ENCODE measurements at regions not wholly inside any gene's neighbourhood (a gene's known extent, or its start where the extent isn't known, plus 50 kb on each side); places are given as distances from the start of the nearest gene placed in this dataset.
"Not testable (repeated sequence)": the region's sequence is repeated elsewhere in the genome, so short reads cannot be mapped to it uniquely, and the experiment has no call there.

DNA sequence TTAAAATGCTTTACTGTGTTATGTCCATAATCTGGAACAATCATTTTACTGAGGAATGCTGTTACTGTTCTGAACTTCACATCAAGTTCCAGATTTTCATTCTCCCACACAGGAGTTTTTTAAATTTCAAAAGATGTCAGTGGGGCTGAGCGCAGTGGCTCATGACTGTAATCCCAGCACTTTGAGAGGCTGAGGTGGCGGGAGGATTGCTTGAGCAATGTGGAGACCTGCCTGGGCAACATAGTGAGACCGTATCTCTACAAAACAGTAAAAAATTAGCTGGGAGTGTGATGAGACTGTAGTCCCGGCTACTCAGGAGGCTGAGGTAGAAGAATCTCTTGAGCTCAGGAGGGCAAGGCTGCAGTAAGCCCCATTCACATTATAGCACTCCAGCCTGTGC is 177.9 kb upstream of the GOLGA6L22 start:
- H3K4me3 Mint-ChIP-seq, H3K27ac Mint-ChIP-seq: not testable (repeated sequence)

DNA sequence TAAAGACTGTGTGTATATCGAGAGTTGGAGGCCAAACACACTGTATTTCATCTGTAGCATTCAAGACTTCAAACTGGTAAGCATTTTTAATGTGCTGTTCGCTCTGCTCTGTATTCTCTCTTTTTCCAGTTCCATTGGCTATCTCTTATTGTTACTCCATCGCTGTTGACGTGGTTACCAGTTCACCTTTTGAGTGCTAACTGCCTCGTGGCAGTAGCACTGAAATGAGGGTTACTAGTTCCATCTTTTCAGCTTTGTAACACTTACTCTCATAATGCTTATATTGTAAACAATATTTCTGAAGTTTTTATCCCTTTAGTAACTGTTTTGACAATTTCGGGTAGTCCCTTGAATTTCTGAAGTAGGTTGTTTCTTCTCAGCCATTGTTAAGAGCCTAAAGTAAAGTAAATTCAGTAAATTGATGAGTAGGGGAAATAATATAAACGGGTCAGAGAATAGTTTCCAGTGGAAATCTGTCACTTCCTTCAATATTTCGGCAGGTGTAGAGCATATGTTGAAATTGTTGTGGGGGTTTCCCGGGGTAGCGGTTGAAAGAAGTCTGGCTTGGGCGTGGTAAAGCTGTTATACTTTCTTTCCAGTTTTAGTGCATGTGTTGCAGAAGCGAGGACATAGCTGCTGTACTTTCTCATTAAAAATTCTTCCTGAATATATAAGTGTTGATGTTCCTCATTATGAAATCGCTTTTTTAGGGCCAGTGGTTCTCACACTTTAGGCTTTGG is 175.7 kb upstream of the GOLGA6L22 start:
- not testable (repeated sequence) for H3K36me3 Mint-ChIP-seq; H3K4me1 Mint-ChIP-seq; H3K27ac Mint-ChIP-seq; H3K9me3 Mint-ChIP-seq; H3K4me3 Mint-ChIP-seq; DNase-seq (ENCODE audit: low spot score in 2 of 2)
- ATAC-seq: peak; percentile 54

More for the DNA sequence above, 177.9 kb upstream of the GOLGA6L22 start:
- not testable (repeated sequence) for H3K9me3 Mint-ChIP-seq; H3K4me1 Mint-ChIP-seq; H3K36me3 Mint-ChIP-seq; ATAC-seq; DNase-seq (ENCODE audit: low spot score in 2 of 2)

DNA sequence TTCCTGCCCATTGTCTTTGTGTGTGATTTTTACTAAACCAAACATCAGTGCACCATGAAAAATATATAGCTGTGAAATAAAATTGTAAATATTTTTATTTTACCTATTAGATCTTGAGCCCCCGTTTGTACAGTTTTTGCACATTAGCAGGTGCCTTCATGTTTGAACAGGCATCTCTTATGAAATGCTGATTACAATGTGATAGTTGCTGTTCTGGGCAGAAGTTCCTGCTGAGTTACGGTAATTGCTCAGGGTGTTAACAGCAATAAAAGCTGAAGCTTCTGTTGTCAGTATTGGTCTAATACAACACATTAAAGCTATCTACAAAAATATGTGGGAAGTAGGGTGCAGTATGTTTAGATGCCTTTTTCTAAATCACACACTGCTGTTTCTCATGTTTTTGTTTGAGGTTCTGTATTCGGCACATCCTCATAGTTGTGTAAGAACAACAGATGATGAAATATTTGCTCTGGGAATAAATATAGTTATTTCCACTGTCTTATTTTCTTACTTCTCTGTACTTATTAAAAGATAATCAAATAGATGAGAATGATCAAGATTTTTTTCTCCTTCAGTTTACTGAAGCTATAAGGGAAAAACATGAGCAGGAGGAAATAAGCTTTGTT is 173.8 kb upstream of the GOLGA6L22 start:
- not testable (repeated sequence) for H3K9me3 Mint-ChIP-seq; H3K4me3 Mint-ChIP-seq; ATAC-seq; H3K36me3 Mint-ChIP-seq; H3K27ac Mint-ChIP-seq; DNase-seq (ENCODE audit: low spot score in 2 of 2); H3K4me1 Mint-ChIP-seq

DNA sequence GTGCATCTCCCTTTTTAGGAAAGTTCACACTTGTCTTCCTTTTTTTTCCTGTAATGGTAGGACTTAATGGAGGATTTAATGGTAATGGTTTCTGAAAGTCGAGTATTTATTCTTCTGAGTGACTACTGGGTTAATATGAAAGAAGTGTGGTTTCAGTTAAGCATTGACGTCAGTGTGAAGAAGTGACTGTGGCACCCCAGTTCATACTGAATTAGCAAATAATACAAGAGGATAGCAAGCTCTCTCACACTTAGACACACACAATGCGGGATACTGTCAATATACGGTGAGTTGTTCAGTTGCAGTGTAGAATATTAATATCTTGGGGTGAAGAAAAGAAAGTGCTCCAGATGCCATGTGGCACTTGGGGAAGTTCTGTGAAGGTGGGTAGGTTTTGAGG is 167.6 kb upstream of the GOLGA6L22 start:
- not testable (repeated sequence) for H3K9me3 Mint-ChIP-seq; H3K27ac Mint-ChIP-seq; H3K4me1 Mint-ChIP-seq; DNase-seq (ENCODE audit: low spot score in 2 of 2); H3K36me3 Mint-ChIP-seq; ATAC-seq; H3K4me3 Mint-ChIP-seq

DNA sequence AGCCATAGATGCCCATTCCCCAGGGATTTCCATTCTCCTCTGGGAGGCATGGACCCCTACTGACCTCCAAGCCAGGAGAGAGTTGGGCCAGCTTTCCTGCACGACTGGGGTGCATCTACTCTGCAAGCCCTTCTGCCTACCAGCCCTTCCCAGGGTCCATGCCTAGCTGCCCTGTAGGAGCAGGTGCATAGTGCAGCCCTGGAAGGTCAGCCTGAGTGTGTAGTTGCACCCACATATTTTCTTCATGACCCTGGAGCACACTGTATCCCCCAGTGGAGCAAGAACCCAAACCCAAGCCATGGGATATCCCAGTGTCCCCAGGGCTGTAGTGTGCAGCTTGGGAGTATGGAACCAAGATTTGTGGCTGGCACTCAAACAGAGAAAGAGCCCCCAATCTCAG is 155.6 kb upstream of the GOLGA6L22 start:
- peak; percentile 24 for ATAC-seq
- H3K4me1 Mint-ChIP-seq: not testable (repeated sequence)

More for the DNA sequence above, 155.6 kb upstream of the GOLGA6L22 start:
- not testable (repeated sequence) for H3K9me3 Mint-ChIP-seq; H3K36me3 Mint-ChIP-seq; H3K27ac Mint-ChIP-seq; DNase-seq (ENCODE audit: low spot score in 2 of 2); H3K4me3 Mint-ChIP-seq

All from stimulated activated effector memory CD8-positive, alpha-beta T cell treated with anti-CD3 and anti-CD28 coated beads, Interleukin-12 subunit alpha, Interleukin-12 subunit beta, amount 100 ng/mL, for 72 hours (primary cell).